NCI-H2029 (cell line): ENCODE measurements at regions not wholly inside any gene's neighbourhood (a gene's known extent, or its start where the extent isn't known, plus 50 kb on each side); places are given as distances from the start of the nearest gene placed in this dataset.
A peak's percentile ranks its signal among the peaks of the same experiment; 100 is the strongest.

Experiments used
- DNase-seq: peaks from one replicate; lab custom pipeline; 2025; lab: John Stamatoyannopoulos, UW

GRCh38 chr18:33517950-33518349 is 60.1 kb upstream of the ASXL3 start:
- DNase-seq = no peak

DNA sequence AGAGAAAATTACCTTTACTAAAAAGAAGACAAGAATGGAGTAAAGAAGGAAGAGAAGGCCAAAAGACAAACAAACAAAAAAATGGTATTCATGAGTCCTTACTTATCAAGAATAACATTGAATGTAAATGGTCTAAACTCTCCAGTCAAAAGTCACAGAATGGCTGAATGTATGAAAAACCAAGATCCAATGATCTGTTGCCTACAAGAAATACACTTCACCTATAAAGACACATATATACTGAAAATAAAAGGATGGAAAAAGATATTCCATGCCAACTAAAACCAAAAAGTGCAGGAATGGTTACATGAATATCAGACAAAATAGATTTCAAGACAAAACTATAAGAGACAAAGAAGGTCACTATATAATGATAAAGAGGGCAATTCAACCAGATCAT is 65.0 kb upstream of the ASXL3 start:
- no peak for DNase-seq

DNA sequence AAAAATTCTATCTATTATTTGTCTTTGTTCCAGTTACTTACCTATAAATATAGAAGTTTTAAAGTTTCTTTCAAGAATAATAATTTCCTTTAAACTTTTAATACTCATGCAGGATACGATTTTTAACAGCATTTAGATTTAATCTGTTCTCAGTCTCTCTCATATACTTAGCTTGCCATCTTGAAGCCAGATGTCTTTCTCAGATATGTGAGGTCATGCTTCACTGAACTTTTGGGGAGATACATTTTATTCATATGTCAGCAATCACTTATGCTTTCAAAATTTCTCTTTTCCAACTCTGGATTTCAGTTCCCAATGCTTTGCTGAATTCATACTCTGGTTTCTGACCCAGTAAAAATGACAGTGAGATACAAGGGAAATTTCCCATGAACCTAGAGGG is 66.5 kb upstream of the CCDC178 start:
- DNase-seq = no peak

DNA sequence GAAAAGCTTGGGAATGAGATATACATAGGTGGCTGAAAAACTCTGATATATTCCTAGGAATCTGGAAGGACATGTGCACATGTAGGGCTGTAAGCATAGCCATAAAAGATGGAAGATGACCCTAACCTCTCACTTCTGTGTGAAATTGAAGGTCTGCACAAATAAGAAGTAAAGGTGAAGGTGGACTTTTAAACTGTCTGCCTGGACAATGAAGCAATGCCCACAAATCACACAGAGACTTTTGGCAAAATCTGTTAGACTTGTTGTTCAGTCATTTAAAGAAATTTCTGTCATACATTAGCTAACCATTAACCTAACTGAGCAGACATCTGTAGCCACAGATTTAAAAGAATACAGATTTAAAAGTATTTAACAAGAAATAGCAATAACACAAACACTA is 65.3 kb upstream of the CCDC178 start:
- no peak for DNase-seq

- no peak for DNase-seq
Measured at GRCh38 chr18:33505297-33505696, 64.8 kb upstream of the CCDC178 start.

GRCh38 chr18:33495278-33495677 is 54.8 kb upstream of the CCDC178 start:
- peak; percentile 8 for DNase-seq
